ENCODE measurements at regions not wholly inside any gene's neighbourhood (a gene's known extent, or its start where the extent isn't known, plus 50 kb on each side); places are given as distances from the start of the nearest gene placed in this dataset.

GRCh38 chr5:31047621-31048020 is 145.9 kb upstream of the CDH6 start:
- DNase-seq, result no peak

DNA sequence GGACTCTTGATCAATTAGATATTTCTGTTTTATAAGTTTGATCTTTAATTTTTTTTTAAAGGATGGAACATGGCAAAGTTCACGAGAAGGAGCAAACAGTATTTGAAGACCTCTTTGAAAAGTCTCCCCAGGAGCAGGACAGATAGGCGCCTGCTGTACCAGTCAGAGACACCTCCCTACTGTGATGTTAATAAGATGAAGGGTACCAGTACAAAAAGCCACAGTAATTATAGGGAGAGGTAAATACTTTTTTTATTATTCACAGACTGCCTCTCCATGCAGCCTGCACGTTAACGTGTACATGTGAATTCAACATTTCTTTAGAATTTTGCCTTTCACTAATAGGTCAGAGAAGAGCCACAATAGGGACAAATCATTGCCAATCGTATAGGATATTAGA is 146.5 kb upstream of the CDH6 start:
- no peak for DNase-seq

DNA sequence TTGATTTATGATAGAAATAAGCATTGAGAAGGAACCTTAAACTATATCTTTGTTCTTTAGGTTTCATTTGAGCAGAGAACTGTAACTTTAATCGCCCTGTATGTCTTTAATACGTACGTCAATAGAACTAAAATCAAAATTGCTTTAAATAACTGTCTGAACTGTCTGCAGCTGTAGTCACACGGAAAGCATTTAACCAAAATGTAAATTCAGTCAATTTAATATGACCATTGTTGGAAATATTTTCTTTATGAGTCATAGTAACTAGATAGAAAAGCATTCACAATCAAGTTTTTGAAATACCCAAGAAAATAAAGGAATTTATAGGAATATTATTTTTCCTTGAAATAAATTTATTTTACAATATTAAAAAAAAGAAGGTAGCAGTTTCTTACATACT is 157.1 kb upstream of the CDH6 start:
- no peak for DNase-seq

DNA sequence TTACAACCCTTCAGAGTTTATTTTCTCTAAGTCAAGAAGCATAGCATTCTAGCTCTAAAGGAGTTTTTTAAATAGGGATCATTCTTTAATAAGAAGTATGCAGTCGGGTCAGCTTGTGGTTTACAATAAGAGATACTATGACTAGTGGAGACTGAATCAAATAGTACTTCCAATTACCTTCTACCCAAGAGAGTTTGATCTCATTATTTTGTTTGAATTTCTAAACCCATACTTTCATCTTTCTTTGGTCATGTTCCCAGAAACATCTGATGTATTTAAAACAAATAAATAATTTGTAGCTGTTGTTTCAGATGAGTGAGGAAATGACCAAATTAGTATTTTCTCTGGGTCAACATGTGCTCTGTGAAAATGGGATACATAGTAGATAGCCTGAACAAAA is 160.2 kb upstream of the CDH6 start:
- DNase-seq, result no peak

DNA sequence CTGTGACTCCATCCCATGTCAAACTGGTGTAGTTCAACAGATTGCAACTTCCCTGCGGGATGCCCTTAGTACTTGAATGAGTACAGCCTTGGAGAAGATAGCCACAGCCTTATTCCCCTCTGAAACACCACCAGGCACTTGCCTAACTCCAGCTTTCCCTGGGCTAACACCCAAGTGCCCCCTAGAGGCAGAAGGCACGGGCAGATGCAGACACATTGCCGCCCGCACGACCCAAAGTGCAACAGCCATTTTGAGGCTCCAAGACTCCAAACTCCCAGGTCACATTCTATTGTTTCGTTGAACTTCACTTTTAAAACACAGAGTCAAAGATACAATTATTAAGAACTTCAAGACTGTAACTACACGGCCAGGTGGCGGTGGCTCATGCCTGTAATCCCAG is 163.6 kb upstream of the CDH6 start:
- DNase-seq, result no peak

- DNase-seq, result no peak
Measured at GRCh38 chr5:31027721-31028120, 165.8 kb upstream of the CDH6 start.

GRCh38 chr5:31023105-31023504 is 170.4 kb upstream of the CDH6 start:
- no peak for DNase-seq

DNA sequence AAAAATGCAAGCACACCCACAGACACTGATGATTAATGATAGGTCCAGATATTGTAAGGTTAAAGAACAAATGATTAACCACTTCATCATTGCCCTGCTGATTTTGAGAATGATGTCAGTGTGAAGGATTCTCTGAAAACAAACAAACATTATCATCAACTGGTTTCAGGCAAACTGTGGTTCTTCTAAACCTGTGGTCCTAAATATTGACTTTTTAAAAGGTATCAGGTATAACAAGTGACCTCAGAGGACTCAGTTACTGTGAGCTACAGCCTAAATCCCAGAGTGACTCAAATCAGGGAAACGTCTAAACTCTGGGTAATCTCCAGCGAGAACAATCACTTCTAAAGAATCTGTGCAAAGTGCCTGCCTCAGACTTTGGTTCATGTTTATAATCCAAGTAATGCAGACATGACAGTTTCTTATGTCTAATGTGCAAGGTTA is 172.3 kb upstream of the CDH6 start:
- no peak for DNase-seq

DNA sequence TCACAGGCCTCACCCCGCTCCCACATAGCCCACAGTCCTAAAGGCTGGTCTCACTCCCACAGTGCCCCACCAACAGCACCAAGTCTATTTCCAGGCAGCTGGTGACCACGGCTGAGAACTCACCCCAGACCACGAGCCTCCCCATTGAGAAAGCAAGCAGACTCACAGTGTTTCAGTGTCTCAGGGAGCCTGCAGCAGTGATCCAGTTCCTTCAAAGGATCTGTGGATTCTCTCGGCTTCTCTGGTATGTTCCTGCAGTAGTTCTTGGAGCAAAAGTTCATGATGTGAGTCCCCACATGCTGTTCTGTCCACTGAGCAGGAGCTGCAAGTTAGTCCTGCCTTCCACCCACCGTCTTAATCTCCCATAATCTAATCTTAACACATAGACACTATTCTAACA is 185.3 kb upstream of the CDH6 start:
- no peak for DNase-seq

- no peak for DNase-seq
Measured at GRCh38 chr5:31007672-31008071, 185.8 kb upstream of the CDH6 start.

GRCh38 chr5:31000287-31000686 is 193.2 kb upstream of the CDH6 start:
- DNase-seq, result no peak

DNA sequence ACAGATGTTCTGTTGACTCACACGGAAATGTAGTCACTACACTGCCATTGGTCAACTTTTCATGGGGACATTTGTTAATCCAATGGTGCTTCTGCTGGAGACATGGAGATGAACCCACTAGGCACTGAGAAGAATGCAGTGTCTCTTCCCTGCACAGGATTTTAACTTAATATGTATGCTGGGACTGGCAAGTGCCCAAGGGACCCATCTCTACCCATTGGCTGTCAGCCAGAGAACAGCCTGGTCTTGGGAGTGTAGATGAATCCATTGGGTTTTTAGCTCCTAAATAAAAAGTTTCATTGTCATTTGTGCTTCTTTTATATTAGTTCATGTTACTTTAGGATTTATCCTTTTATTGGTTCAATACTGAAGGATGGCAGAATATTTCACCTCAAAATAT is 195.8 kb upstream of the CDH6 start:
- no peak for DNase-seq

DNA sequence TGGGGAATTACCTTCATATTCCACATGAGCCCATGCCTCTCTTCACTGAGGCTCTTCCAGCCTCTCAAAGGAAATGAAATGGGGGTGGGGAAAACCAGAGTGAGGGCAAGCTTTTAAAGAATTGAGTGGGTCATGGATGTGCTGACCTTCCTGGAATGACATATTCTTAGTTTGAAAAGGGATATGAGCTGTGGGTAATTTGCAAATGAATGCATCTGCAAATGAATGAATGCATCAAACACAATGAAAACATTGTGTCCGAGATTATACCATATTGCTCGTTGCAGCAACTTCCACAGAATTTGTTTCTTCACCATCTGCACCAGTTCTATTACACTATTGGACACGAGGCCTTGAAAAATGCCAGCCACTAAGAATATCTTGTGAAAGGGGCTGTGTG is 198.6 kb upstream of the CDH6 start:
- no peak for DNase-seq

DNA sequence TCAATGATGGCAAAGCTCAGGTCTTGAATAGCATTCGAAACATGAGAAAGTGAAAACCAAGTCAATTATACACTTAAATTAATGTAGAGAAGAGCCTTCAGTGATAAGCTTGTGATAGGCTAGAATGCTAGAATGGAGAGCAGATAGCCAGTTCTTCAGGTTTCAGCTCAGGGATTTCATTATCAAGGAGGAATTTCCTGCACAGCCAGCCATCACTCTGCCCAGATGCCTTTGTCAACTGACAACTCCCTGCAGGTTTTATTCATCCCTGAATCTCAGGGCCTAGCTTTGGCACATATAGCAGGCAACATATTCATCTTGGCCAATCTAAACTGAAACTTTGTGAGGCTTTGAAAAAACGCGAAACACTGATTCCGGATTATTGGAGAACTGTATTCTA is 199.3 kb upstream of the CDH6 start:
- no peak for DNase-seq

- no peak for DNase-seq
Measured at GRCh38 chr5:30991462-30991861, 202.0 kb upstream of the CDH6 start.

DNA sequence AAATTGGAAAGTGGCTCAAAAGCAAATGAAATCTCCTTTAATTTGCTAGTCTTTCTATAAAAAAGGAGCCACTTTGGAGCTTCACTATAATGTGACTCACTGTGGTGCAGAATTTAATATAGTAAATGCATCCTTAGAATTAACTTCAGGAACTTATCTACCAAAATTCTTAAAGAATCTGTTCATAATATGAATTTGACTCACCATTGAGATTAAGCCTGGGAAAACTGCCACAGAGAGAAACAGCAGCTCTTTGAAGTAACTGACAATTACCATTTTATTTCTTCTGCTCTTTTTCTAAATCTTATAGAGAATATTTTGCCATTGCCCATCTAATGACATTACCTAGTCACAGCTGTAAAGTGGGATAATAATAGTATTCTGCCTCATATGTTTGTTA is 211.9 kb upstream of the CDH6 start:
- DNase-seq, result no peak

- DNase-seq, result no peak
Measured at GRCh38 chr5:30968971-30969370, 224.5 kb upstream of the CDH6 start.

- no peak for DNase-seq
Measured at GRCh38 chr5:30960036-30960435, 233.4 kb upstream of the CDH6 start.

DNA sequence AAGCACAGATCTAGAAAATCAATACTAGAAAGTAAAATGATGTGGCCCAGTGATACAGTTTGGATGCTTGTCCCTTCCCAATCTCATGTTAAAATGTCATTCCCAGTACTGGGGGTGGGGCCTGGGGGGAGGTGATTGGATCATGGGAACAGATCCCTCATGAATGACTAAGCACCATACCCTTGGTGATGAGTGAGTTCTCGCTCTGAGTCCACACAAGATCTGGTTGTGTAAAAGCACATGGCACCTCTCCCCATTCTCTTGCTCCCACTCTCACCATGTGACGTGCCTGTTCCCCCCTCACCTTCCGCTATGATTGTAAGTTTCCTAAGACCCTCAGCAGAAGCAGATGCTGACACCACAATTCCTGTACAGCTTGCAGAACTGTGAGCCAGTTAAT is 234.2 kb upstream of the CDH6 start:
- DNase-seq, result no peak

- no peak for DNase-seq
Measured at GRCh38 chr5:30957591-30957990, 235.9 kb upstream of the CDH6 start.

GRCh38 chr5:30956251-30956650 is 237.2 kb upstream of the CDH6 start:
- DNase-seq, result no peak

DNA sequence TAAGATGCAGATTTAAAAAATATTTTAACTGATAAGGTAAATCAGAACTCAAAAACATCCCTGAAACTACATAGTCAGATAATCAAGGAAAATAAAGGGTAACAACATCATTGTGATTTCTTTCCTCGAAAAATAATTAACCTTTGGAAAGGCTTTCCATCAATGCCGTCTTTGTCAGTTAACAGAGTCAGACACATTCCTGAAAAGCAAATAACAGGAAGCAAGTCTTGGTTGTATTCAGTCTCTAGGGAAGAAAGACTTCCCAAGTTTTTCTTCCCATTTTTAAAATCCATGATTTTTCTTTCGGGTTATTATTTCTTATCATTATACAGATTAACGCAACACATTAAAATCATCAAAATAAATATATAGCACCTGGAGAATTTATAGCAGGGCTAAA is 256.4 kb upstream of the CDH6 start:
- no peak for DNase-seq

DNA sequence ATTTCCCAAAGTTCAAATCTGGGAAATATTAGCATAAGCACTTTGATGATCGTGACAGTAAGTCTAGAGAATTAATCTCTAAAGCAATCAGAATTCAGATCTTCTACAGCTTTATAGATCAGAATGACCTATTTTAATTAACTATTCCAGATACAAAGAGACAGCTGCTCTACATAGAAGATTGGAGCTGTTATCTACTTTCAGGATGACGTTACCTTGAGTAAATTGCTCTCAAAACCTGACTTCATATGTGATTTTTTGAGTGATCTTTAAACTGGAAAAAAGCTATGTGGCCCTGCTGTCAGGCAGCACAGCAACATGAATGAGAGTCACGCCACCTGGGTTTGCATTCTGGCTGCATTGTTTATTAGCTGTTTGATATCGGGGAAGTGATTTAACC is 259.9 kb upstream of the CDH6 start:
- DNase-seq, result no peak

- DNase-seq, result no peak
Measured at GRCh38 chr5:30932273-30933017, 261.0 kb upstream of the CDH6 start.

- DNase-seq, result no peak
Measured at GRCh38 chr5:30930736-30931135, 262.8 kb upstream of the CDH6 start.

DNA sequence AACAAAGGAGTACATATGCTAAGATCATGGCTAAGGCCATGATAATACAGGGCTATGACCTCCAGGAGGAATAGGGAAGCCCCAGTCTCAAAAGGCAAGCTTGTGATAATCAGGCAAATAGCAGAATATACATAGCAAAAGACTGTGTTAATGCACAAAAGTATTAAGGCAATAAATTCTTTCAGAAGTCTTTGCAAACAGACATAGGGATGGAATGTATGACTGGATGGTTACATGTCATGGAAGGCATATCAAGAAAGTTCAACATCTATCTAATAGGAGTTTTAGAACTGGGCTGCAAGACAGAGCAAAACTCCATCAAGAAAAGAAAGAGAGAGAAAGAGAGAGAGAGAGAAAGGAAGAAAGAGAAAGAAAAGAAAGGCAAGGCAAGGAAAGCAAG is 264.5 kb upstream of the CDH6 start:
- DNase-seq, result no peak
